Skeletal muscle tissue (tissue), 3 donors: ENCODE measurements at regions not wholly inside any gene's neighbourhood (a gene's known extent, or its start where the extent isn't known, plus 50 kb on each side); places are given as distances from the start of the nearest gene placed in this dataset.
"Not testable (repeated sequence)": the region's sequence is repeated elsewhere in the genome, so short reads cannot be mapped to it uniquely, and the experiment has no call there.

Experiments
- H3K27ac ChIP-seq: one replicate; pipeline ENCODE4 v1.7.0; 2013; ENCODE audit warnings: mild to moderate bottlenecking, low read depth, low read length, inconsistent platforms
- H3K27me3 ChIP-seq, 3 donors: one replicate each; pipeline ENCODE4 v1.7.0; 2013; ENCODE audit warnings: low read length in 3 of 3; ENCODE audit not compliant: control insufficient read depth in 3 of 3, insufficient read depth in 3 of 3
- H3K36me3 ChIP-seq, 3 donors: one replicate each; pipeline ENCODE4 v1.7.0; 2013; ENCODE audit warnings: low read length in 3 of 3; ENCODE audit not compliant: control insufficient read depth in 3 of 3, insufficient read depth in 3 of 3
- H3K4me1 ChIP-seq, 3 donors: one replicate each; pipeline ENCODE4 v1.7.0; 2013; ENCODE audit warnings: low read length in 3 of 3, mild to moderate bottlenecking in 3 of 3; ENCODE audit not compliant: control insufficient read depth in 3 of 3, insufficient read depth in 3 of 3
- H3K4me3 ChIP-seq, 3 donors: one replicate each; pipeline ENCODE4 v1.7.0; 2013; ENCODE audit warnings: low read length in 3 of 3
- H3K9ac ChIP-seq, 3 donors: one replicate each; pipeline ENCODE4 v1.7.0; 2013; ENCODE audit warnings: low read length in 3 of 3, mild to moderate bottlenecking in 3 of 3, moderate library complexity in 2 of 3, low read depth in 1 of 3
- H3K9me3 ChIP-seq, 3 donors: one replicate each; pipeline ENCODE4 v1.7.0; 2013; ENCODE audit warnings: low read length in 3 of 3; ENCODE audit not compliant: control insufficient read depth in 3 of 3
- donor health status: Osteomylitis.

DNA sequence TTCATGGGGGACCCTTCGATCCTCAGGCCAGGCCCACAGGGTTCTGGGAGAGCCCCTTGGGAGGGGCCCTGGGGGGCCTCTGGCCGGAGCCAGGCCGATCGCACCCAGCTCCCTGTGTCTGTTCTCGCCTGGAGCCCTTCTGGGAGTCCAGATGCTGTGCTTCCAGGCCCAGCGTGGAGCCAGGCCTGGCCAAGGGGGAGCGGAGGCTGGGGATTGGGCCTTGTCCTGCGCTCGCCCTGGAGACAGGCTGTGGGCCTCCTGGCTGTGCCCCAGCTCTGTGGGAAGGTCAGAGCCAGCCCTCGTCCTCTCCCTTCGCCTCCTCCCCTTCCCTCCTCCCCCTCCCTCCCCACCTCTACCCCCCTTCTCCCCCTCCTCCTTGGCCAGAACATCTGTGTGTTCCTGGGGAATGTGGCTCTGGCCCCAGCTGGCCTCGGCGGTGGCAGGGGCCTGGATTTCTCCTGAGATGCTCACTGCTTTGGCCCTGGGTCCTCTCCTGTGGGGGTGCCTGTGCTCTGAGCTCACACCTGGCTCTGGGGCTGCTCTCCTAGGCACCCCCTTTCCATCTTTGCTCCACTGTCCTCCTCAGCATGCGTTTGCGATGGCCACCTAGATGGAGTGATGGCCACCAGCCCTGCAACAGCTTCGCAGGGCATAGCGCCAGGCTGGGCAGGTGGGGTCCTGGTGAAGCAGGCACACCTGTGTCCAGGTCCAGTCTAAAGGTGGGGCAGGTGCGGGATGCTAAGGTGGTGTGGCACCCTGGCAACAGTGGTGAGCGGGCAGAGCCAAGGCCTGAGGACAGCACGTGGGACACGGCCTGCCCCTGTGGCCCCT is 90.6 kb upstream of the CIBAR2 start:
- H3K27ac ChIP-seq = peak overlapping the region; percentile 62
- H3K9me3 ChIP-seq = no peaks in the 10 kb centered on the region
- H3K36me3 ChIP-seq = no peaks in the 10 kb centered on the region
- H3K9ac ChIP-seq = peak overlapping the region; percentile 72 to 86 (median 84)
- H3K4me3 ChIP-seq = no peak overlapping the region
- no peaks in the 10 kb centered on the region for H3K27me3 ChIP-seq
- H3K4me1 ChIP-seq = peaks cover 48 to 82% (median 64%) of the 10 kb centered on the region in 3 donors

DNA sequence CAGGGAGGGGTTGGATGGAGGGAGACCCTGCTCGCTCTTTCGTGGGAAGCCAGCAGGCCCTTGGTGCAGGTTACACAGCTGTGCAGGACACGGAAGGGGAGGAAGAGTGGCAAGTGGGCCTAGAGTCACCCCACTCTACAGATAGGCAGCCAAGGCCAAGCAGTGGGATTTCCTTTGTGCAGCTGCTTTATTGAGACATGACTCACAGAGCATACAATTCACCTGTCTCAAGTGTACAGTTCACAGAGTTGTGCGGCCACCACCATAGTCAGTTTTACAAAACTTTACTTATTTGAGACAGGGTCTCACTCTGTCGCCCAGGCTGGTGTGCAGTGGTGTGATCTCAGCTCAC is 91.2 kb upstream of the CIBAR2 start:
- H3K36me3 ChIP-seq = no peaks in the 10 kb centered on the region
- H3K27ac ChIP-seq = peak overlapping the region; percentile 62
- peak overlapping the region in 1 of 3 donors; percentile 62 for H3K9ac ChIP-seq
- H3K4me3 ChIP-seq = no peak overlapping the region
- no peaks in the 10 kb centered on the region for H3K9me3 ChIP-seq
- peaks cover 42 to 82% (median 64%) of the 10 kb centered on the region in 3 donors for H3K4me1 ChIP-seq
- H3K27me3 ChIP-seq = no peaks in the 10 kb centered on the region

DNA sequence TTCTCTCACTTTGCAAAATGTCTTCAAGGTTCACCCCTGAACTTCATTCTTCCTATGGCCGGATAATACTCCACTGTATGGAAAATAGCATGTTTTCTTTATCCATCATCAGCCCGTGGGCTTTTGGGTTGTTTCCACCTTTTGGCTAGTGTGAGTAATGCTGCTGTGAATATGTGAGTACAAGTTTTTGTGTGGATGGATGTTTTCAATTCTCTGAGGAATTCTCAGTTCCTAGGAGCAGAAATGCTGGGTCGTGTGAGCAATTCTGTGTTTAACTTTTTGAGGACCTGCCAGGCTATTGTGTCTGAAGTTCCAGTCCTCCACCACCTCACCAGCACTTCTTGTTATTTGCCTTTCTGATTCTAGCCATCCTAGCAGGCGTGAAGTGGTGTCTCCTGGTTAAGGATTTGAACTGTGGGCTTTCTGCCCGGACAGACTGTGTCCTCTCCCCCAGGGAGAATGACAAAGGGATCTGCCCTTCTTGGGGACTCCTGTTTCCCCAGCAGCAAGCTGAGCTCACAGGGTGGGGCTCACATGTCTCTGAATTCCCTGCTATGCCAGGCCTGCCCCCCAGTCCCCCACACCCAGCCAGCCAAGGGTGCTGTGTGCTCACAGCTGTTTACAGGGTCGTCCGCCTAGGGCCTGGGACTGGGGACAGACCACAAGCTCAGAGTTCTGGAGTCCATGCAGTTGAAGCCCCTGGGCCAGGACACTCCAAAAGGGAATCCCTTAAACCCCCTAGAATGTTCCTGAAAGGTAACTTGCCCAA is 92.2 kb upstream of the CIBAR2 start:
- Histone ChIP-seq H3K9ac (no peak overlapping the region), H3K27ac (no peak overlapping the region), H3K4me1 (peaks cover 48 to 90% (median 68%) of the 10 kb centered on the region in 3 donors), H3K4me3 (no peak overlapping the region), H3K9me3 (no peaks in the 10 kb centered on the region), H3K36me3 (no peaks in the 10 kb centered on the region), H3K27me3 (no peaks in the 10 kb centered on the region)

DNA sequence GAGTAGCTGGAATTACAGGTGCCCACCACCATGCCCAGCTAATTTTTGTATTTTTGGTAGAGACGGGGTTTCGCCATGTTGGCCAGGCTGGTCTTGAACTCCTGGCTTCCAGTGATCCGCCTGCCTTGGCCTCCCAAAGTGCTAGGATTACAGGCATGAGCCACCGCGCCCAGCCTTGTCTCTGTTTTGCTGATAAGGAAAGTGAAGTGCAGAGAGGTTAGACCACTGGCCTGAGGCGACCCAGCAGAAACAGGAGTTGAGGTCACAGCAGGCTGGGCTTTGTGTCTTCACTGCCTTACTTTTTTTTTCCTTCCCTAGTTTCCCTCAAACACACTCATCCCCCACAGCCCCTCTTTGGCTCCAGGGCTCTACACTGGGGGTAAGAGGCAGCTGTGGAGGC is 93.0 kb upstream of the CIBAR2 start:
- H3K27ac ChIP-seq, H3K9me3 ChIP-seq, H3K27me3 ChIP-seq, H3K36me3 ChIP-seq, H3K4me3 ChIP-seq: not testable (repeated sequence)
- Histone ChIP-seq H3K4me1 (peaks cover 53 to 90% (median 71%) of the 10 kb centered on the region in 3 donors), H3K9ac (peak overlapping the region in 1 of 3 donors; percentile 8)

DNA sequence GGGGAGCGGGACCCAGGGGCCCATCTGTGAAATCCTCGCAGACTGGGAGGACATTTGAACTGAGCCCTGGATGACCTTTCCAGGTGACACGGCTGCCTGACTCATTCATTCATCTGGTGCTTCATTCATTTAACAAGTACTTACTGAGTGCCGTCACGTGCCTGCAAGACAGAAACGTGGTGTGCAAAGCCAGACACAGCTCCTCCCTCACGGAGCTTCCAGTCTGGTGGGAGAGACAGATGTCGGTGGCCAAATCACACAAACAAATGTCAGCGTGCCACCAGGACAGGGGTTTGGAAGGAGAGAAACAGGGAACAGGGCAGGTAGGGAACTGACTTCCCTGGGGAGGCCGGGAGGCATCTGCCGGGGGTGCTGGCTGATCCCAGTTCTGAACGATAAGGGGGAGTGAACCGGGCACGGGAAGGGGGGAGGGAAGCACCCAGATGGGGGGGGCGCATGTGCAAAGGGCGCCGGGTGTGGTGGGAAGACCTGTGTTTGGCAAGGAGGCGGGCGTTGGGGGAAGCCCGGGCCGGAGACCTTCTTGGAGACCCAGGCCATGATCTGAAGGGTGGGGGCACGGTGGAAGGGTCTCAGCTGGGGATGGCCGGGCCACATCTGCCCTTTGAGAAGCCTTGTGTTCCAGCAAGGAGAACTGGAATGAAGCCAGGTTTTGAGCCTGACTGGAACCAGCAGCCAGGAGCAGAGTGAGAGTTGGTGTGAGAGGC is 93.6 kb upstream of the CIBAR2 start:
- H3K27ac ChIP-seq = no peak overlapping the region
- no peaks in the 10 kb centered on the region for H3K27me3 ChIP-seq
- H3K9ac ChIP-seq = peak overlapping the region in 1 of 3 donors; percentile 40
- H3K36me3 ChIP-seq = no peaks in the 10 kb centered on the region
- peaks cover 59 to 90% (median 73%) of the 10 kb centered on the region in 3 donors for H3K4me1 ChIP-seq
- H3K9me3 ChIP-seq = no peaks in the 10 kb centered on the region
- H3K4me3 ChIP-seq = no peak overlapping the region

DNA sequence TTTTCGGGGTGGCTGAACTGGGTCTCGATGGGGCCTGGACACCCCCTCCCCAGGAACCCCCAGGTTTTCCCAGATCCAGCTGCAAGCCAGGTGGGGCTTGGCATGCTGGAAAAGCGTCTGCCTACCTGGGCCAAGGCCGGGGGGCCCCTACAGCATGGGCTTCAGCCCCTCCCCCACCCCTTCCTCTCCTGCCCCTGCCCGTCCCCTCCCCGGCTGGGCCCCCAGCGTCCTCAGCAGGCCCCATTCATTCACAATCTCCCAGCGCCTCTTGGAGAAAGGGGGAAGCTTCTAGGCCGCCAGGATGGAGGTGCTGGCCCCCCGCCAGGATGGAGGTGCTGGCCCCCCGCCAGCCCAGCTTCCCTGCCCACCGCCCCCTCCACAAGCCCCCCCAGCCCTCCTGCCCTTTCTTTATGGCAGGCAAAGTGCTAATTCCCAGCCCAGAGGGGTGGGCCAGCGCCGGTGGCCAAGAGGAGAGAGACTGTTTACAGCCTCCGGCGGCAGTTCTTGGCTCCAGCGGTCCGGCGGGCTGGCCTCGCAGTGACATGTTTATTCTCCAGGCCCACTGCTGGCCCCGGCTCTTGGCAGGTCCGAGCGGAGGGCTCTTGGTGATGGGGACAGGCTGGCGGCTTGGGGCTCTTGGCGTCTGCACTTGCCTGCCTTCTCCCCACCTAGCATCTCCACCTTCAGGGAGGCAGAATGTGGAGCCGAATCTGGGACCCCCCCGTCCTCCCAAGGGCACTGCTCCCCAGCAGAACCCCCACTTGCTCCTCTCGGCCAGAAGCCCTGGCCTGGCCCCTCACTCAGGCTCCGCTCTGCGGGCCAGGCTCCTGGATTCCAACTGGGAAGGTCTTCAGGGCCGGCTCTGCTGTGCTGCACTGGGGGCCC is 94.4 kb upstream of the CIBAR2 start:
- H3K4me3 ChIP-seq = no peak overlapping the region
- peak overlapping the region in 2 of 3 donors; percentile 6 to 50 for H3K9ac ChIP-seq
- no peak overlapping the region for H3K27ac ChIP-seq

DNA sequence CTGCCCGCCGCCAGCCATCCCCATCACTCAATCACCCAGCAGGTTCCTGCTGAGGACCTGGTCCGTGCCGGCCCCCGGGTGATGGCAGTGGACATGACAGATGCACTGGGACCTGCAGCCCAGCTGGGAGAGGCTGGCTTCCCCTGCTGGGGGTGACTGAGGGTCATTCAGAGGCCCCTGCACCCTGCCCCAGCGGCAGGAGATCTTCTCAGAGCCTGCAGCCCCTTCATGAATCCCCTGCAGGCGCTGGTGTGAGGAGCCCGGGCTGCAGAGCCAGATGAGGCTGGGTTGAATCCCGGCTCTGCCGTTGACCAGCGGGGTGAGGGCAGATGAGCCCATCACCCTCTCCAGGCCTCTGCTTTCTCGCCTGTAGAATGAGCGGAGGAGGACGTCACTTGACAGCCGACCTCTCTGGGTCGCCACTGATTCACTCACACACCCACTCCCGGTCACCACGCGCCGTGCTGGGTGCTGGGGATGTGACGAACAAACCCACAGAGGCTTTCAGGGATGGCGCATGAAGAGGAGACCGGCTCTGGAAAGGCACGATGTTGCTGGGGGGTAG is 95.2 kb upstream of the CIBAR2 start:
- H3K9ac ChIP-seq = peak overlapping the region in 2 of 3 donors; percentile 6 to 50
- no peak overlapping the region for H3K27ac ChIP-seq
- H3K36me3 ChIP-seq = no peaks in the 10 kb centered on the region
- H3K9me3 ChIP-seq = no peaks in the 10 kb centered on the region
- no peaks in the 10 kb centered on the region for H3K27me3 ChIP-seq
- no peak overlapping the region for H3K4me3 ChIP-seq
- peaks cover 59 to 89% (median 78%) of the 10 kb centered on the region in 3 donors for H3K4me1 ChIP-seq

More for the DNA sequence above, 94.4 kb upstream of the CIBAR2 start:
- Histone ChIP-seq H3K27me3 (no peaks in the 10 kb centered on the region), H3K36me3 (no peaks in the 10 kb centered on the region), H3K4me1 (peaks cover 60 to 91% (median 77%) of the 10 kb centered on the region in 3 donors), H3K9me3 (no peaks in the 10 kb centered on the region)

DNA sequence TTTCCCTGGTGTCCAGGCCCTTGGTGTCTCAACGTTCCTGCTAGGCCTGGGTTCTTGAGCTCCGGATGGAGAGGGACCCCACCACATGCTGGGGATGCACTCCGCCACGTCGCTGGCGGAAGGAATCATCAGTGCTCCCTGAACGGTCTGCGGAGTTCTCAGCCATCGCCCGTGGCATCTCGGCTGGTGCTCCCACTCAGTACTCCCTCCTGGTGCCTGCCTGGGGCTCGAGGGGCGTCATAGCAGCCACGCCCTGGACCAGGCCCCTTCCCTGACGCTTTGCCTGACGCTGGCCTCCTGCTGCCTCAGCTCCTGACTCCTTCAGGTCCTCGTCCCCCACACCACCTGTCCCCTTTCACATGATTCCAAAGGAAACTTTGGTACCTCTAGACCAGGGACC is 95.9 kb upstream of the CIBAR2 start:
- Histone ChIP-seq H3K9ac (no peak overlapping the region), H3K9me3 (no peaks in the 10 kb centered on the region), H3K27ac (no peak overlapping the region), H3K4me3 (no peak overlapping the region), H3K27me3 (no peaks in the 10 kb centered on the region), H3K4me1 (peaks cover 56 to 90% (median 78%) of the 10 kb centered on the region in 3 donors), H3K36me3 (no peaks in the 10 kb centered on the region)
